Urothelium cell line (cell line): ENCODE measurements at regions not wholly inside any gene's neighbourhood (a gene's known extent, or its start where the extent isn't known, plus 50 kb on each side); places are given as distances from the start of the nearest gene placed in this dataset.

Experiments used
- DNase-seq: peaks from one replicate; pipeline ENCODE4 v3.0.0; 2011; ENCODE audit warnings: low spot score, mixed read lengths
- FAIRE-seq: peaks from 2 replicates; lab custom pipeline; 2011; peaks lifted over from hg19 to GRCh38; lab: Jason Lieb, UNC

DNA sequence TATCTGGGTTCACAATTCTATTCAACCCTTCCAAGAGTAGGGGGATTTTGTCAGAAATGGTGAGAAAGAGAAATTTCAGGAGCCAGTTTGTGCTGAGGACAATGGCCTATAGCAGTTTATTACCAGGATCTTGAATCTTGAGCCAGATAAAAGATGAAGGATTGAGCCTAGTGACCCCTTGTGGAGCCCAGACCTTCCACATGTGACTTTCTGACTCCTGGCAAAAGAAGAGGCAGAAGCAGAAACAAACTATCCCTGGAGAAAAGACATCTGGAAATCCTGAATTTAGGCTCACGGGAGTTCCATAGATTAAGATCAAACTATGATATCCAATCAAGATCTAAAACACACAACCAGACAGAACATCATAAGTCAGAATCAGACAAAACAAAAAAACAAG is 60.9 kb upstream of the CHRM2 start:
- DNase-seq (no peak), FAIRE-seq (no peak)

DNA sequence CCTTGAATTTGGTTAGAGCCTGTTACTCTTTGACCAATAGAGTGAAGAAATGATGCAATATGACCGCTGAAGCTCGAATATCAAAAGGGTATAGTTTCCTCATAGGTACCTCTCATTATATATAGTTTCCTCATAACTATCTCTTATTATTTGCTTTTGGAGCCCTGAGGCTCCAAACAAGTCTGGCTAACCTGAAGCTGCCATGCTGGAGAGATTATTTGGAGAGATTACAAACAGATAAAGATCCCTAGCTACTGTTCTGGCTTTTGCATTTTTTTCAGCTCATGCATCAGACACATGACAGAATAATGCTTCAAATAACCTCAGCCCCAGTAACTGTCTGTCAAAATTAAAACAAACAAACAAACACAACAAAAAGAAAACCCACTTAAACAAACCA is 65.4 kb upstream of the CHRM2 start:
- FAIRE-seq (no peak), DNase-seq (no peak)

DNA sequence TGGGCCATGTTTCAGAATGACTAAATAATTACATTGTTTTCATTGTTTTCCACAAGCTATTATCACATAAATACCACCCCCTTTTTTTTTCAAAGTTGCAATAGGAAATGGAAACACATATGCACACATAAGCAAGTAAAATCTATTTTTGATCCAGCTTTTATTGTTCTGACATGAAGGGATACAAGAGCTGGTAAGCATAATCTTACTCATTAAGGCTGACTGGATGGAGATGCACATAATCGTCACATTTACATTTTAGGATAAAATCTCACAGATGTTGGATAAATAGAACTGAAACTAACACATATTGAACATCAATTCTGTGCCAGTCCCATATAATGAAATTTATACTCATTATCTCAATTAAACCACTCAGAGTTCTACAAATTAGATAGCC is 84.5 kb upstream of the CHRM2 start:
- FAIRE-seq (no peak), DNase-seq (no peak)

DNA sequence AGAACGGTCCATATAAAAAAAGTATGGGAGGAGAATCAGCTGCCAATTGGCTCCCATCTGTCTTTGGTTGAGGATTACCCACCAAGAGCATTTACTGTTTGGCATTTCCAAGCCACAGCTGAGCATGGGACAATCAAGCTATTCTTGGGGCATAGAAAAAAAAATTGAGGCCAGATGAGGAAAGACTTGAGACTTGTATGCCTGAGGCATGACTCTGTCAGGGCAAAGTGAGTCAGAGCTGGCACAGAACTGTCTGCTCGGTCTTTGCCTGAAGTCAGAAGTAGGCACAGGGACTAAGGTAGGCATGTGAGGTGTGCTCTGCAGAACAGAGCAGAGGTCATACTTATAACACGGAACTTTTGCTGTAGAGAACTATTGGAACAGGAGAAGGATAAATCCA is 126.5 kb upstream of the CHRM2 start:
- FAIRE-seq (no peak), DNase-seq (peak; percentile 26)

DNA sequence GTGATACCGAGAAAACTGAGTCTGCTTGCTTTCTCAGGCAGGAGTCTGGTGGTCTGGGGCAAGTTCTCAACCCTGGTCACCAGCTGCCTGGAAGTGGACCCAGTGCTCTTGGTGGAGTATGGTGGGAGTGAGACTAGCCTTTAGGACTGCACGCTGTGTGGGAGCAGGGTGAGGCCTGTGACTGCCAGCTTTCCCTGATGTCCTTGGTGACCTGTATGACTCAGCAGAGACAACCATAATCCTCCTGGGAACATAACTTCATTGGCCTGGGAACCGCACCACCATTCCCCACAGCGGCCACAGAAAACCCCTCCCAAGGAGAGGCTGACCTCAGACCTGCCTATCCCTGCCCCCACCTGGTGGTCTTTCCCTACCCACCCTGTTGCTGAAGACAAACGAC is 139.5 kb upstream of the CHRM2 start:
- DNase-seq (no peak), FAIRE-seq (no peak)

DNA sequence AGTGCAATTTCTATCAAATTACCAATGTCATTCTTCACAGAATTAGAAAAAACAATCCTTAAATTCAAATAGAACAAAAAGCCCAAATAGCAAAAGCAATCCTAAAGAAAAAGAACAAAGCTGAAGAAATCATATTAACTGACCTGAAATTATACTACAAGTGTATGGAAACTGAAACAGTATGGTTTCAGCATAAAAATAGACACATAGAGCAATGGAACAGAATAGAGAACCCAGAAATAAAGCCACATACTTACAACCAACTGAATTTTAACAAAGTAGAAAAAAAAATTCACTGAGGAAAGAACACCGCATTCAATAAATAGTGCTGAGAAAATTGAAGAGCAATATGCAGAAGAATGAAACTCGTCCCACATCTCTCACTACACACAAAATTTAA is 142.0 kb upstream of the CHRM2 start:
- DNase-seq: no peak
- no peak for FAIRE-seq

DNA sequence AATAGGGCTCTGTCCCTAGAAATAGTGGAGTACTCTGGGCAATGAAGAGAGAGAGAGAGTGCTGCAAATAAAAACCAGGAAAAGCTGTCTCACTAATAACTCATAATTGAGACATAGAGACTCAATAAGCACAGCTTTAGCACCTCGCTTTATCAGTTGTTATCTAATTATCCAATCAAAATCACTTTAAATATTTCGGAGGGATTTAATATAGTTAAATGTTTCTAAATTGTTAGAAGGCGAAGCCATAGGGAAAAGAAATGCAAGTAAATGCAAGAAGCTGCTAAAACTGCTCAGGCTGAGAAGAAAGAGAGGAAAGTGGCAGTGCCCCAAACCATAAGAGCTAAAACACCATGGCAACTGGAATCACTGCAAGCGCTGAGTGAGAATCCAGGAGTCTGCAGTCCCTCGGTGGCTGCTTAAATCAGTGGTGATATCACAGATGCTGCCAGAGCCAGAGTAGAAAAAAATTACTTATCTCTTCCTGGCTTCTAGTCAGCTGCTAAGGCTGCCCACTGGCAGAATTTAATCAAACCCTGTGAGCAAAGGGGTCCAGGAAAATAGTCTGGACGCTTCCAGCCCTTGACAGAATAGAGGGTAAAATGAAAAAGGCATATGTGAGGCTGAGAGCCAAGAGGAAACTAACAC is 150.4 kb upstream of the CHRM2 start:
- DNase-seq (no peak), FAIRE-seq (no peak)

DNA sequence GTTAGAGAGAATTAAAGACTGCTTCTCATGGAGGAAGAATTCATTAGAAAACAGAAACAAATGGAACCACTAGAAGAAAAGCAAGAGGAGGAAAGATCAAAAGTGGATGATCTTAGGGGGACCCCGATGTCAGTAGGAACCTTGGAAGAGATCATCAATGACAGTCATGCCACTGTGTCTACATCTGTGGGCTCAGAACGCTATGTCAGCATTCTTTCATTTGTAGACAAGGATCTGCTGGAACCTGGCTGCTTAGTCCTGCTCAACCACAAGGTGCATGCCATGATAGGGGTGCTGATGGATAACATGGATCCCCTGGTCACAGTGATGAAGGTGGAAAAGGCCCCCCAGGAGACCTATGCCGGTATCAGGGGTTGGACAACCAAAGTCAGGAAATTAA is 154.4 kb upstream of the CHRM2 start:
- FAIRE-seq (no peak), DNase-seq (no peak)

DNA sequence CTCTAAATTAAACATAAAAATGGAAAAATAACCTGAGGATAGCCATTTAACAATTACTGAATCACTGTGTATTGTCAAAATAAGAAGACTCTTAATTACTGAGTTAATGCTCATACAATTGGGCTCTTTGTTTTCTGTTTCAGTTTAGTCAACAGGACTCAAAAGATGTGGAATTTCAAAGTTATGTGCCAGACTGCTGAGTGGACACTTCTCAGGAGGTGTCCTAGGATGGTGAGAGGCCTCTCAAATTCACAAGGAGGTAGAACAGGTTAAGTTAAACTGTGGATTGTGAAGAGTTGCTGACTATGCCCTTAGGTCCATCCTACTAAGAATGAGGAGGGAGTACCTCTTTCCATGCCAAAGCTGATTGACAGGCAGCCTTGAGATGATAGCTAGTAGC is 157.7 kb upstream of the CHRM2 start:
- DNase-seq: no peak
- FAIRE-seq: no peak

DNA sequence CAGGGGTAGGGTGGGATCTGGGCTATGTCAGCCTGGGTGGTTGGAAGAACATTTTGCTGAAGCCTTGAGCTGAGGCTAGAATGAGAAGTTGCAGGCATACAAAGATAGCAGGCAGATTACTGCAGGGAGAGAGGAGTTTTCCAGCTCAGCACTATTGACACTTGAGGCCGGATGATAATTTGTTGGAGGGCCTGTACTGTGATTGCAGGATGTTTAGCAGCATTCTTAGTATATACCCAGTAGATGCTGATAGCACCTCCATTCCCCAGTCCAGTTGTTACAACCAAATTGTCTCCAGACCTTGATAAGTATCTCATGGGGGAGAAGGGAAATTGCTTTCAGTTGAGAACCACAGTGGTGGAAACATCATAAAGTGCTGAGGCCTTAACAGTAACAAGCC is 158.6 kb upstream of the CHRM2 start:
- DNase-seq (no peak), FAIRE-seq (no peak)

DNA sequence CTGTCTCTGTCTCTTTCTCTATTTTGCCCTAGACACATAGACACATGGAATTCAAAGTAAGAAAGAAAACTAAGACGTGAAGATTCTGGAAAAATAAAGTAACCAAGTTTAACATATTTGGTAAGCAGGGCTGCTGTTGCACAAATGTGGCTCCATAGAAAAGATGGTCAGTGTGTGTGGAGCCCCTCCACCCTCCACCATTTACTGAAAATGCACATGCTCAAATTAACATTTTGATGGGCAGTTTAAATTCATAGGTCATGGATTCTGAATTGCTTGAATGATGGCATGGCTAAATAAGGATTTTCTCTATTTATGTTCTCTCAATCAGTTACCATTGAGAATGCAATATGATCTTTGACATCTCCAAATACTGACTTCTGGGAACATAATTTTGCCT is 165.5 kb upstream of the CHRM2 start:
- no peak for FAIRE-seq
- no peak for DNase-seq

DNA sequence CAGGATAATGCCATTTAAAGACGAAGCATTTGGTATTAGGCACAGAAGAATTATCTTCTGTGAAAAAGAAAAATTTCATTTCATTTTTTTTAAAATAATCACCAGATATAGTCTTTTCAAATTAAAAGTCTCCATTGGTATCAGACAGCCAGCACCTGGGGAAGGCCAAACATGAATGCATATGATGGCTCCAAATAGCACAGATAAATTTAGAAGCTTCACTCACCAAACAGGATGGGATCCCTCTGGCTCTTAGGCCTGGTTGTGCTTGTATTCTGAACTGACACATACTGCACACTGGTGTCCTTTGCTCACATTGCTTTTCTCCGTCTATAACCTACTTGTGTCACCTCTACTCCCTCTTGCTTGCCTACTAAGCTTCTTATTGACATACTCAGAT is 169.5 kb upstream of the CHRM2 start:
- FAIRE-seq: no peak
- DNase-seq: no peak

DNA sequence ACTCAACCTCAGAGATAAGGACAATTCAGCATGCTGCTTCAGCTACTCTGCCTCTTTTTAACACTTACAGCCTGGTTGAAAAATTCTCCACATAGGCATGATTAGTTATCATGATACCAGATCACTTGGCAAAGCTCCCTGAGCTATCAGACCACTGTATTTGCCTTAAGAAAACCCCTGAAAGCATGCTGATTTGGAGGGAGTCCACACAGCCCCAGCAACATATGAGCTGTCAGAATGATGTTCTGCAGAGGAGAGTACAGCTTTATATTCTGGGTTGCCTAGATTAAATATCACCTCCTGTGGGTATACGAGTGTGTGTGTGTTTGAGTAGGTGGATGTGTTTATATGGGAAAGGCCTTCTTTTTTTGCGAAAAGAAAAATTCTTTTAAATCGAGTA is 170.2 kb upstream of the CHRM2 start:
- DNase-seq (no peak), FAIRE-seq (no peak)

DNA sequence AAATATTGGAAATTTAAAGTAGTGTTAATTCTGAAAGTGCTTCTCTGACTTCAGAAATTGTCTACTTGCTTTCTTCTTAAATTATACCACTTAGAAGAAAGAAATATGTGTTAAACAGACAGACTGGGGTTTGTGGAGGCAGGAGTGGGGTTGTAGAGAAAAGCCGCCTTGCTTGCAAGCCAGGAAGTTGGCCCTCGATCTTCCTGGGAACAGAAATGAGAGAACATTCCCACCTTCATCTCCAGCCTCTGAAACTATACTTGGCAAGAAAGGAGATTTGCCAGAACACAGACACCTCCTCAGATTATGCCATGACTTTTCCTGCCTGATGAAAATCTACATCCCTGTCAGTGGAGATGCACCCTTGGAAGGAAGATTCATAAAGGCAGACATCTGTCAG is 171.2 kb upstream of the CHRM2 start:
- DNase-seq (no peak), FAIRE-seq (no peak)

DNA sequence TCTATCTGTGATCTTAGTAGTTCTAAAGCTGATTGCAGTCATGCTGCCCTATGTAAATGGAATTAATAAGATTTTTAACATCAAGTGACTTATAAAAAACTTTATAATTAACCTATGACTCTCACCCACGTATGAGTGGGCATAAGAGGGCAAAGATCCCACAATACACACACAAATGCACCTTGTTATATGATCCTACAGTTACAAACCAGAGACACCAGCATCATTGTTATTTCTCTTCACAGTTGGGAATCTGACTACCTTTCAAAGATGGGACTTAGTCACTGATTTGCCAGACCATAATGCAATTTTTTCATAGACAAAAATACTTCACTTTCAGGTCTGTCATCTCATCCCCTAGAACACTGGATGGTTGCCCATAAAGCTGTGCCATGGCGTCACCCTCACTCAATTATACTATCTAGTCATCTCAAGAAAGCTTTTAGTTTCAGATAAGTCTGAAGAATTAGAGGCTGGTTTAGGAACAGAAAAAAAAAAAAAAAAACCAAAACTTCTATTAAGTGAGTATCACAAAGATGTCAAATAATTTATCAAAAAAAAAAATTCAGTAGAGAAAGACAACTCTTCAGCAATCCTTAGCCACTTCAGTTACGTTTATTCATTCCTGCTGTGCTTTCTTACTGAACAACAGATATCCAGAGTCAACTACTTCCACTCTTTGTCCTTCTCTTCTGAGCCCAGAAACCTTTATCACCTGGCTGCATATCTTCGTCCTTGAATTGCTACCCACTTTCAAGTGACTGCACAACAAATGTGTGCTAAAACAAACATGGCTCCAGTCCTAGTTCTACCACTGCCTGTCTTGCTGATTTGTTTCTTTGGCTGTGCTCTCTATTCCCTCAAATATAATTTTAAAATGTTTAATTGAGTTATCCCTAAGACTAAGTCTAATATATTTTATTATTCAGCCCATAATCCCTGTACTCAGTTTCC is 175.0 kb upstream of the CHRM2 start:
- no peak for FAIRE-seq
- DNase-seq: no peak

DNA sequence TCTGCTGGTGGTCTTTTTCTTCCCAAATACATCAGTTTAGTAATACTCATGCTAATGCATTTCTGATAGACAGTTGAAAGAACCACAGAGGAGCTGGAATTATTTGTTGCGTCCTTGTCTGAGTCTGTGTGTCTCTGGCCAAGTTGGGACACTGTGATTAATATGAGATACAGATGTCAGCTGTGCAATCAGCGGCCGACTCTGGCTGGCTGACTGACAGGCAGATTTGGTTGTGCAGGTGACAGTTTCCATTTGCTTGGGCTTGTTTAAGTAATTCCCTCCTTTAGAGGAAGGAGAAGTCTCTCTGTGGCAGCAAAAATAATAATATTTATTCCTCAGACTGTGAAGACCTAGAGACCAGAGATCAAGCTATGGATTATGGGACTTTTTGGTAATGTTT is 176.2 kb upstream of the CHRM2 start:
- FAIRE-seq: no peak
- no peak for DNase-seq

DNA sequence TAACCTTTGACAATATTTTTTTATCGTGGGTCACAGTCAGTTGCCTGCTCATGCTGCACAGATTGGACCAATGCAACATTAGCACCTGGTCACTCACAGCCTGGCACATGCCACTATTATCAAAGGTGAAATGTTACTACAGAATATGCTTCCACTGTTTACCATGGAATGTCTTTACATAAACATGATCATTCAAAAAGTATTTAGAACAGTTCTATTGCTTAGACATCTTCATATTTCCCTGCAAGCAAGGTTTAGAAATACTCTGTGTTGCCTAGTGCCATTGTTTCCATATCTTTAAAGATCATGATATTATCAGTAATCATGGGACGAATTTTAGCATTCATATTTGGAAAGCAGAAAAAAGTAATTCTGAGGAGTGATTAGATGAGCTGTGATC is 179.9 kb upstream of the CHRM2 start:
- DNase-seq: no peak
- FAIRE-seq: no peak

DNA sequence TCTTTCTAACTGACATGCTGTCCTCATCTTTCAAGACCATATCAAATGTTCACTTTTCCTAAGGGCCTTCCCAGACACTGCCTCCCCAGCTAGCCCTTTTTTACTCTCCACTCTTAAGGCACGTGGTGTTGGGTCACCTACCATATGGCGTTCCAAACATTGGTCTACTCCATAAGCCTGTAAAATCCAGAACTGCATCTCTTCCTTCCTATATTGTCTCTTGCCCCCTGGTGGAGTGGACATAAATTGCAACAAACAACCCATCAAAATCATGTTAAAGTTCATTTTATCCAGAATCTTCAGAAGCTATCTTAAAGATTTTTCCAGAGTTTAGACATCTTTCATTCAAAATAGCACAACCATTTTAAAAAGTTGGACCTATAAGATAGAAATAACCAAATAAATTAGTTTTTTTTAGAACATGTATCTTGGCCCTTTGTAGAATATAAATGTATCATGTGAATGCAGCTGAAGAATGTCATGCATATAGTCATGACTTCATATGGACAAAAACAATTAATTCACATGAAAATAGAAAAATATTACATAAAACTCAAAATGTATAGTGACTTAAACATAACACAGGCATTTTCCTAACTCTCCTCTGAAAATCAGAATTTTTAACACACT is 180.6 kb upstream of the CHRM2 start:
- peak; percentile 13 for DNase-seq
- no peak for FAIRE-seq

DNA sequence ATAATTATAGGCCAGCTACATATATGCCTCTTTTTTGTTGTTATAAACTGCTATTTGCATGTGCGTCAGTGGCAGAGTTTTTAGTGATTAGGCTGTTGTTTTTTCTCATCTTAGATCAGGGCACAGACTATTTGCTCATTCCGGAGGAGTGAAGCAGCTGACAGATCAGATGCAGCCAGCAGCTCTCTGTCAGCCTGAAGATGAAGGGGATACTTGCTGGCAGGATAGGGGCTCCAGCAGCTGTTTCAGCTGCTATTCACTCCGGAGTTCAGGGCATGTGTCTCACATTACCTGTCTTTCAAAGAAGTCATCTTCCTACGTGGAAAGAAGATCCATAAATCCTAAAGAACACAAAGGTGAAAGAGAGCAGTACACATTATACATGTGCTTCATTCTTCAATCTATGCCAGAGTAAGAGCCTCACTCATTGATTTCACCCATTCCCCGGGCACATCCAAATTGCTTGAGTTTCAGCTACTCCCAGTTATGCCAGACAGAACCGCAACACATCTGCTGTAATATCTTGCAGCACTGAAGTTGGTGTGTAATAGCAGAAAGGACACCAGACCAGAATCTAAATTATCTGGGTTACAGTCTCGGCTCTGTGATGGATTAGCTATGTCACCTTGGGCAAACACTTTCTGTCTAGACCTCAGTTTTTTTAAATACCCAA is 182.8 kb upstream of the CHRM2 start:
- FAIRE-seq (no peak), DNase-seq (no peak)

DNA sequence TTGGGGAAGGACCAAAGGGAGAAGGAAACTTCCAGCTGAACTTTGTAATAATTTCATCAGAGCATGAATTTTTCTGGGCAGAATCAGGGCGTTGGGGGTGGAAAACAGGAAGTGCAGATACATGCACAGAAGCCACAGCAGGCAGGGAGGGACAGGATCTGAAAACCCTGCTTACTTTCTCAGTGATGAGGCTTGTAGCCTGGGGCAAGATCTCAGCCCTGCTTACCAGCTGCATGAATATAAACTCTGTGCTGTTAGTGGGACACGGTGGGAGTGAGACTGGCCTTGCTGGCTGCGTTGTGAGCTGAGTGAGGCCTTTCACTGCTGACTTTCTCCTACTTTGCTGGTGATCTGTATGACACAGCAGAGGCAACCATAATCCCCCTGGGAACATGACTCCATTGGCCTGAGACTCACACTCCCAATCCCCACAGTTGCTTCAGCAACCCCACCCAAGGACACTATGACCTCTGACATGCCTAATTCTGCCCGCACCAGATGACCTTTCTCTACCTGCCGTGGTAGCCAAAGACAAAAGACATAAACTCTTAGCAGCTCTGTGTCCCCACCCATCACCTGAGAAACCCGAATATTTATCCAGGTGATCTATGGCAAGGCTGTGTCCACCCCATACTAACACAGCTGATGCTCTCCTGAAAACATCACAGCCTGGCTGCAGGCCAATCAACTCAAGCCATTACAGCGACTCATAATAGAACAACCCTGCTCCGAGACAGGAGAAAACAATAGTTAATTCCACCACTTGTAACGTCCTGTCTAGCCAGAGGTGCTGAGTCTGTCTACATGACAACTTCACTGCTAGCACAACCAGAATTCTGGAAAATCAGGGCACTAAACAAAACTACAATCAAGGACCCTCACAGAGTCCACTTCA is 190.7 kb upstream of the CHRM2 start:
- FAIRE-seq (no peak), DNase-seq (no peak)
